Urinary bladder (tissue), 3 donors: ENCODE measurements at regions not wholly inside any gene's neighbourhood (a gene's known extent, or its start where the extent isn't known, plus 50 kb on each side); places are given as distances from the start of the nearest gene placed in this dataset.
A peak's percentile ranks its signal among the peaks of the same experiment; 100 is the strongest.

ENCODE experiments used
- DNase-seq: peaks from one replicate; pipeline ENCODE4 v3.0.0-alpha.2; 2015; ENCODE audit errors: extremely low spot score
- H3K27ac ChIP-seq: one replicate; pipeline ENCODE4 v1.5.1; 2013; ENCODE audit warnings: low read depth, mild to moderate bottlenecking, moderate library complexity
- H3K36me3 ChIP-seq: one replicate; pipeline ENCODE4 v1.6.1; 2013; ENCODE audit warnings: mild to moderate bottlenecking, moderate library complexity; ENCODE audit not compliant: insufficient read depth
- H3K4me1 ChIP-seq: one replicate; pipeline ENCODE4 v1.6.1; 2013; ENCODE audit warnings: mild to moderate bottlenecking, moderate library complexity; ENCODE audit not compliant: insufficient read depth
- H3K4me3 ChIP-seq: one replicate; pipeline ENCODE4 v1.5.1; 2013; ENCODE audit warnings: low read depth, low read length
- WGBS: extraction: QIAGEN DNeasy Blood & Tissue Kit; methylation state at CpG from one replicate; pipeline ENCODE4 v1.1.7; 2013; 5-methylcytosine and 5-hydroxymethylcytosine counted together
- donor health status: healthy with polysubstance abuse.
- donor health status: healthy.

GRCh38 chr12:92492995-92493394 is 209.8 kb upstream of the PLEKHG7 start:
- no peak overlapping the region for H3K4me3 ChIP-seq
- WGBS = 98% methylated on average over 2 of the region's 2 CpGs
- no peak for DNase-seq
- no peak overlapping the region for H3K27ac ChIP-seq
- no peaks in the 10 kb centered on the region for H3K36me3 ChIP-seq
- no peaks in the 10 kb centered on the region for H3K4me1 ChIP-seq

GRCh38 chr12:92492291-92492690 is 210.5 kb upstream of the PLEKHG7 start:
- no peak overlapping the region for H3K4me3 ChIP-seq
- no peaks in the 10 kb centered on the region for H3K4me1 ChIP-seq
- DNase-seq = no peak
- H3K36me3 ChIP-seq = no peaks in the 10 kb centered on the region
- H3K27ac ChIP-seq = no peak overlapping the region

DNA sequence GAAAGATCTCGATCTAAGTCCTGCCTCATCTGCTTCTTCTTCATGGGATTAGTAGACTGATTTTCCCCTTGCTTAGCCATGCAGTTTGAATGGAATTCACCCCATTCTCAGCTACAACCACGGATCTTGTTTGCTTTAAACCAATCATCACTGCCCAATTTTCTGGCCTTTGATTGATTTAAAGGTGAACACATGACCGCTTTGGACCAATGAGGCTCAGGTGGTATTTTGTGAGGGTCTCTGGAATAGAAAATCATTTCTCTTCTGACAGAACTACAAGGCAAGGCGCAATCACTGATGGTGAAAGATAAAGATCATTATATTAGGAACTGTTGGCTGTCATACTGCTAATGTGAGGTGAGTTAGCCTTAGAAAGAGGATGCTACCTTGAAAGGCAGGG is 213.0 kb upstream of the PLEKHG7 start:
- DNase-seq = no peak
- no peak overlapping the region for H3K4me3 ChIP-seq
- H3K4me1 ChIP-seq = no peaks in the 10 kb centered on the region
- WGBS = 74% methylated on average over 4 of the region's 4 CpGs
- no peaks in the 10 kb centered on the region for H3K36me3 ChIP-seq
- H3K27ac ChIP-seq = no peak overlapping the region

DNA sequence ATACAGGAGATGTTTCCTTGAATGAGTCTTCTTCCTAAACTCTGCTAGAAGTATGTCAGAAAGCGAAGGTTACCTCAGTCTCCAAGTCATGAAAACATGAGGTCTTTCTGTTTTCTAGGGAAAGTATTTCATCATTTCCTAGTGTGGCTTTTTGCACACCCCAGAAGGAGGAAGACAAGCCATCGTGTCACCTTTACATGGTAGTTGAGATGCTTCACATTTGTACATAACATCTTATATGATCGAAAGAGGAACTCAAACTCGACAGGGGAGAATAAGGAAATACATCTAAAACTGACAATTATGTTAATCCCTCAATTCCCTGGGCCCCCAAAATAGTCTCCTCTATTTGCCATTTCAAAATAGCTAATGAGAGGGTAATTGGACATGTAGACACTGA is 214.1 kb upstream of the PLEKHG7 start:
- no peak overlapping the region for H3K27ac ChIP-seq
- DNase-seq = no peak
- 93% methylated on average over 4 of the region's 4 CpGs for WGBS
- H3K4me3 ChIP-seq = no peak overlapping the region
- no peaks in the 10 kb centered on the region for H3K4me1 ChIP-seq
- H3K36me3 ChIP-seq = no peaks in the 10 kb centered on the region

GRCh38 chr12:92487138-92487485 is 215.7 kb upstream of the PLEKHG7 start:
- Histone ChIP-seq H3K4me3 (no peak overlapping the region), H3K4me1 (no peaks in the 10 kb centered on the region), H3K27ac (no peak overlapping the region), H3K36me3 (no peaks in the 10 kb centered on the region)
- DNase-seq = no peak

GRCh38 chr12:92486443-92487137 is 216.2 kb upstream of the PLEKHG7 start:
- no peaks in the 10 kb centered on the region for H3K36me3 ChIP-seq
- DNase-seq = no peak
- no peak overlapping the region for H3K27ac ChIP-seq
- WGBS = 58% methylated on average over 3 of the region's 3 CpGs
- no peaks in the 10 kb centered on the region for H3K4me1 ChIP-seq
- H3K4me3 ChIP-seq = no peak overlapping the region

DNA sequence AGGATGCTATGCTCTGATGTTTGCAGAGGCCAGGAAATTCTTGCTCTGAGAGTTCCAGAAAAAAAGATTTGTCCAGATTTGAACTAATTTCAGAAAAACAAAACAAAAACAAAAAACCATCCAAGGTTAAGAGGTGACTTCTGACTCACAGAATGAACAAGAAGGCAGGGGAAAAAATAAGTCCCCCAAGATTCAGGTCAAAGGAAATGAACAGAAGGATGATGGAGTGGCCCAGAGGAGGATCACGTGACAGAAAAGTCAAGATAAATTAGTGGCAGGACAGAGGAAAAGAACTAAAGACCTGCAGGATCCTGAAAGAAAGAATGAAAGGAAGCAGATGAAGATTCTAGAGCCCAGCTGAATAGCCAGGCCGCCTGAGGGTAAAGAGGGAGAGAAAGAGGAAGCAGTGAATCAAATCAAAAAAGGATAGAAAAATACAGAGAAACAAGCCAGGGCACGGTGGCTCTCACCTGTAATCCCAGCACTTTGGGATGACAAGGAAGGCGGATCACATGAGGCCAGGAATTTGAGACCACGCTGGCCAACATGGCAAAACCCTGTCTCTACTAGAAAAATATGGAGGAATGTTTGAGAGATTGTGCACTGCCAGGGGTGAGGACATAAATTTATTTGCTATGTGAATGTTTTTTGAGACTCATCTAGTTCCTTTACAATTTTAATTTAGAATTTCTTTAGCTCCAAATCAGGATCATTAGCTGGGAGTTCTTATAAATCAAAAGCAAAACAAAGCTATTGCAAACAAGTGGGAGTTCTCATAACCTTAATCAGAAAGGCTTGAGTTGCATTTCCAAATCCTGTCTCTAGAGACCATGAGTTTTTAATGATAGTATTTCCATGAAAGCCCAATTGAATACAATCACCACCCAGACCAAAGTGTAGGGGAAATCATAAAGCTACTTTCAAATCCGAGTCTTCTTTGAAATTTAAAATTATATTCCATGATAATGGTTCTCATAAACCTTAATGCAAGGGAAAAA is 217.1 kb upstream of the PLEKHG7 start:
- Histone ChIP-seq H3K36me3 (no peaks in the 10 kb centered on the region), H3K27ac (peak overlapping the region; percentile 53), H3K4me1 (no peaks in the 10 kb centered on the region), H3K4me3 (no peak overlapping the region)
- no peak for DNase-seq
- 71% methylated on average over 6 of the region's 6 CpGs for WGBS

GRCh38 chr12:92482599-92482998 is 220.2 kb upstream of the PLEKHG7 start:
- no peak overlapping the region for H3K4me3 ChIP-seq
- 90% methylated on average over 2 of the region's 2 CpGs for WGBS
- H3K27ac ChIP-seq = no peak overlapping the region
- DNase-seq = no peak
- no peaks in the 10 kb centered on the region for H3K36me3 ChIP-seq
- H3K4me1 ChIP-seq = no peaks in the 10 kb centered on the region

DNA sequence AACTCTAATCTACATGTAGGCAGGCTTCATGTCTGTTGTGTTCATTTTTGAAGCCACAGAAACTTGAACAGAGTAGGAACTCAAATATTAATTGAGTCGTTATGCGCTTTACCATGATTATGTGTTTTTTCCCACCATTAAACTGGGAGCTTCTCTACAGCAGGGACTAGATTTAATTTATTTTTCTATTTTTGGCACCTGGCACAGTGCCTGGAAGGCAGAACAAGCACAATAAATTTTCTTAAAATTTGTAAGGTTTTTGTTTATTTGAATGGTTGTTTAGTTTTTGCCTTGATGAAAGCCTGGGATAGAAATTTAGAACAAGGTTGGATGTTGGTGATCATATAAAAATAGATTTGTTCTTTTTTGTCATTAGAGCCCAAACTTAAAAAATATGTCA is 221.7 kb upstream of the PLEKHG7 start:
- no peak for DNase-seq
- Histone ChIP-seq H3K36me3 (no peaks in the 10 kb centered on the region), H3K4me3 (no peak overlapping the region), H3K27ac (no peak overlapping the region), H3K4me1 (no peaks in the 10 kb centered on the region)
- 89% methylated on average over 2 of the region's 2 CpGs for WGBS

- Histone ChIP-seq H3K4me1 (no peaks in the 10 kb centered on the region), H3K27ac (no peak overlapping the region), H3K4me3 (no peak overlapping the region), H3K36me3 (no peaks in the 10 kb centered on the region)
- WGBS = 60% methylated on average over 2 of the region's 2 CpGs
- DNase-seq = no peak
These were observed 224.1 kb upstream of the PLEKHG7 start for GRCh38 chr12:92478692-92479091.

- Histone ChIP-seq H3K4me3 (no peak overlapping the region), H3K27ac (no peak overlapping the region), H3K4me1 (no peaks in the 10 kb centered on the region), H3K36me3 (no peaks in the 10 kb centered on the region)
- 98% methylated on average over 1 of the region's 1 CpG for WGBS
- DNase-seq = no peak
These were observed 225.9 kb upstream of the PLEKHG7 start for GRCh38 chr12:92476844-92477243.

DNA sequence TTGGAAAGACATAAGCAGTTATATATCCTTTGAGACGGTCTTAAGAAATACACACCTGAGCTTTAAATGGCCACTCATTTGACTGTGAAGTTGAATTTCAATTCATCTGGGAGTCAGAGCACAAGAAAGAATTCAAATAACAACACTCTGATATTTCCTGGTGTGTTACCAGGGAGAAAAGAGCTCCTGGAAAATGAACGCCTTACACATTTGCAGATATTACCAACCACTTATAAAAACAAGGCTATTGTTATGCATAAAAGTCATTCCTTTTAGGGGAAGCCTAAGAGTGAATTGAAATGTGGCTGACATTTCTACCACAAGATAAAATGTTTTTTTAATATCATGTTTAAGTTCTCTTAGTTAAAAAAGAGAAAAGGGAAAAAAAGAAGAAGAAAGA is 229.2 kb upstream of the PLEKHG7 start:
- WGBS = 92% methylated on average over 2 of the region's 2 CpGs
- Histone ChIP-seq H3K4me3 (no peak overlapping the region), H3K27ac (no peak overlapping the region), H3K36me3 (no peaks in the 10 kb centered on the region), H3K4me1 (no peaks in the 10 kb centered on the region)
- no peak for DNase-seq

- WGBS = 94% methylated on average over 2 of the region's 2 CpGs
- H3K36me3 ChIP-seq = no peaks in the 10 kb centered on the region
- DNase-seq = no peak
- H3K27ac ChIP-seq = no peak overlapping the region
- peaks cover 2% of the 10 kb centered on the region for H3K4me1 ChIP-seq
- H3K4me3 ChIP-seq = no peak overlapping the region
These were observed 230.6 kb upstream of the PLEKHG7 start for GRCh38 chr12:92472201-92472600.

- H3K36me3 ChIP-seq = no peaks in the 10 kb centered on the region
- H3K4me1 ChIP-seq = peaks cover 2% of the 10 kb centered on the region
- H3K4me3 ChIP-seq = no peak overlapping the region
- H3K27ac ChIP-seq = no peak overlapping the region
- DNase-seq = no peak
- WGBS = 94% methylated on average over 1 of the region's 1 CpG
These were observed 231.2 kb upstream of the PLEKHG7 start for GRCh38 chr12:92471551-92471950.
